SU-DHL-6 (cell line): ENCODE measurements at regions not wholly inside any gene's neighbourhood (a gene's known extent, or its start where the extent isn't known, plus 50 kb on each side); places are given as distances from the start of the nearest gene placed in this dataset.
"Not testable (repeated sequence)": the region's sequence is repeated elsewhere in the genome, so short reads cannot be mapped to it uniquely, and the experiment has no call there.

Experiments used
- H2AFZ ChIP-seq: fragments of 200-600 bp; sonication (generic); 2 replicates; pipeline ENCODE4 v1.6.1; 2014; ENCODE audit warnings: low read depth, mild to moderate bottlenecking, moderate library complexity, mixed read lengths, antibody characterized with exemption, low read length; ENCODE audit not compliant: severe bottlenecking
- H3F3A ChIP-seq: fragments of 200-600 bp; shearing (Covaris generic); 2 replicates; pipeline ENCODE4 v1.6.0; 2016; ENCODE audit warnings: antibody characterized with exemption, mild to moderate bottlenecking; ENCODE audit not compliant: insufficient read depth
- H3K27ac ChIP-seq: fragments of 200-600 bp; sonication (generic); 2 replicates; pipeline ENCODE4 v1.5.1; 2016; ENCODE audit warnings: low read depth, mild to moderate bottlenecking, low read length, moderate library complexity, mixed read lengths
- H3K27me3 ChIP-seq: fragments of 200-600 bp; sonication (generic), shearing (Covaris generic); 2 replicates; pipeline ENCODE4 v1.6.0; 2014; ENCODE audit warnings: mild to moderate bottlenecking, low read length
- H3K36me3 ChIP-seq: fragments of 200-600 bp; sonication (generic); 2 replicates; pipeline ENCODE4 v1.6.1; 2014; ENCODE audit warnings: mild to moderate bottlenecking, low read length, mixed read lengths
- H3K4me2 ChIP-seq: fragments of 300-600, 200-600 bp; shearing (Covaris generic), sonication (generic); 2 replicates; pipeline ENCODE4 v1.6.0; 2014; ENCODE audit warnings: low read length, low read depth, mild to moderate bottlenecking; ENCODE audit not compliant: poor library complexity, severe bottlenecking
- H3K4me3 ChIP-seq: fragments of 200-600 bp; sonication (generic); 2 replicates; pipeline ENCODE4 v1.5.1; 2014; ENCODE audit warnings: antibody characterized with exemption, low read length, mild to moderate bottlenecking, mixed read lengths; ENCODE audit not compliant: insufficient read depth, poor library complexity, severe bottlenecking
- H3K79me2 ChIP-seq: fragments of 200-600 bp; sonication (generic); 2 replicates; pipeline ENCODE4 v1.6.1; 2014; ENCODE audit warnings: mild to moderate bottlenecking, low read length, moderate library complexity; ENCODE audit not compliant: insufficient read depth
- H3K9ac ChIP-seq: fragments of 200-600 bp; sonication (generic); 2 replicates; pipeline ENCODE4 v1.7.0; 2014; ENCODE audit warnings: mild to moderate bottlenecking, low read length
- H3K9me2 ChIP-seq: fragments of 200-600 bp; sonication (generic); replicated peaks from 2 replicates; pipeline ENCODE4 v1.6.1; 2014; ENCODE audit warnings: low read length; ENCODE audit not compliant: insufficient read depth
- H3K9me3 ChIP-seq: fragments of 200-600 bp; sonication (generic); 2 replicates; pipeline ENCODE4 v1.6.1; 2014; ENCODE audit warnings: low read length, mixed read lengths; ENCODE audit not compliant: insufficient read depth
- H4K20me1 ChIP-seq: fragments of 200-600 bp; sonication (generic); 2 replicates; pipeline ENCODE4 v1.6.1; 2014; ENCODE audit warnings: low read depth, mild to moderate bottlenecking, antibody characterized with exemption, low read length, moderate library complexity, mixed read lengths
- EZH2phosphoT487 ChIP-seq: fragments of 200-600 bp; sonication (generic), shearing (Covaris generic); conservative IDR thresholded peaks from 2 replicates; pipeline ENCODE4 v1.6.1; 2018; ENCODE audit warnings: mild to moderate bottlenecking, antibody characterized with exemption, low read length, moderate library complexity, mixed read lengths
- TF ChIP-seq, protein P1 (sequence below): fragments of 200-600 bp; sonication (generic); IDR thresholded peaks from one replicate; pipeline ENCODE4 v1.5.1; 2017; ENCODE audit warnings: antibody characterized with exemption, mild to moderate bottlenecking, low read length, moderate library complexity; ENCODE audit not compliant: insufficient read depth, poor library complexity, severe bottlenecking

- no peaks in the 10 kb centered on the region for H3K27me3 ChIP-seq
- no peak overlapping the region for H3K4me2 ChIP-seq
- no peaks in the 10 kb centered on the region for H4K20me1 ChIP-seq
- H3K9me2 ChIP-seq, result no peaks in the 10 kb centered on the region
- H2AFZ ChIP-seq, result no peak overlapping the region
- H3F3A ChIP-seq, result no peaks in the 10 kb centered on the region
- H3K4me3 ChIP-seq, result no peak overlapping the region
- no peak for TF ChIP-seq EZH2phosphoT487
- TF ChIP-seq, protein P1, sequence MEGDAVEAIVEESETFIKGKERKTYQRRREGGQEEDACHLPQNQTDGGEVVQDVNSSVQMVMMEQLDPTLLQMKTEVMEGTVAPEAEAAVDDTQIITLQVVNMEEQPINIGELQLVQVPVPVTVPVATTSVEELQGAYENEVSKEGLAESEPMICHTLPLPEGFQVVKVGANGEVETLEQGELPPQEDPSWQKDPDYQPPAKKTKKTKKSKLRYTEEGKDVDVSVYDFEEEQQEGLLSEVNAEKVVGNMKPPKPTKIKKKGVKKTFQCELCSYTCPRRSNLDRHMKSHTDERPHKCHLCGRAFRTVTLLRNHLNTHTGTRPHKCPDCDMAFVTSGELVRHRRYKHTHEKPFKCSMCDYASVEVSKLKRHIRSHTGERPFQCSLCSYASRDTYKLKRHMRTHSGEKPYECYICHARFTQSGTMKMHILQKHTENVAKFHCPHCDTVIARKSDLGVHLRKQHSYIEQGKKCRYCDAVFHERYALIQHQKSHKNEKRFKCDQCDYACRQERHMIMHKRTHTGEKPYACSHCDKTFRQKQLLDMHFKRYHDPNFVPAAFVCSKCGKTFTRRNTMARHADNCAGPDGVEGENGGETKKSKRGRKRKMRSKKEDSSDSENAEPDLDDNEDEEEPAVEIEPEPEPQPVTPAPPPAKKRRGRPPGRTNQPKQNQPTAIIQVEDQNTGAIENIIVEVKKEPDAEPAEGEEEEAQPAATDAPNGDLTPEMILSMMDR, result no peak
- H3K36me3 ChIP-seq, result no peaks in the 10 kb centered on the region
- no peak overlapping the region for H3K27ac ChIP-seq
- H3K9ac ChIP-seq, result no peak overlapping the region
- H3K79me2 ChIP-seq, result no peaks in the 10 kb centered on the region
- H3K9me3 ChIP-seq, result no peaks in the 10 kb centered on the region
These were observed 174.6 kb upstream of the ZNF469 start for GRCh38 chr16:88208112-88208511.

DNA sequence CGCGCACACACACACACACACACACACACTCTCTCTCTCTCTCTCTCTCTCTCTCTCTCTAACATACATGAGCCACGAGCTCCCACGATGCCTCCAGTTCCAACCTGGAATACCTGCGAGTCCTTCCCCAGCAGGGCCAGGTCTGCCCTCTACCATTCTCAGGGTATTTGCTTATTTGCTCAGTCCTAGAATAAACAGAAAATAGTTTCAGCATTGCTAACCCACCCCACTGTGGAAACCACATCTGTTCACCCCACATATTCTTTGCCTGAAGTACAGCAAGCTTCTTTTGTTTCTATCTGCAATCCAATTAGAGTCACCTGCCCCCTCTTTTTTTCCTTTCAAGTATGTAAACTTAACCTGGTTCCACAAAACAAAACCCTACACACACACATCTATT lies 174.0 kb upstream of the ZNF469 start:
- not testable (repeated sequence) for H3K4me3 ChIP-seq, H2AFZ ChIP-seq, H3K36me3 ChIP-seq, H3F3A ChIP-seq, H3K27me3 ChIP-seq, H3K79me2 ChIP-seq, H4K20me1 ChIP-seq, H3K9me2 ChIP-seq, H3K9ac ChIP-seq, H3K27ac ChIP-seq, H3K4me2 ChIP-seq, H3K9me3 ChIP-seq

DNA sequence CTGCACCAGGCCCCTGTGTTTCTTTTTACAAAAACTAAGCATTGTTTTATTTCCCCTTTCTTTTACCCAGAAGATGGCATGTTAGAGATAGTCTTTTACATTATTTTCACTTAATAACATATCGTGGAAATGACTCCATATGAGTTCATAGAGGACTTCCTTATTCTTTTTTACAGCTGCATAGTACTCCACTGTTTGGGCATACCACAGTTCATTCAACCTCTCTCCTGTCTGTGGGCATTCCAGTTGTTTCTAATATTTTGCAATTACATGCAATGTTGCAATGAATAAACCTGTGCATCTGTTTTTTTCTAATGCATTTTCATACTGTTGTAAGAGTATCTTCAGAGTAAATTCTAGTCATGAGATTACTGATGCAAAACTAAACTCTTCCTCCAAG lies 173.2 kb upstream of the ZNF469 start:
- not testable (repeated sequence) for H4K20me1 ChIP-seq, H3K9me2 ChIP-seq, H3K9me3 ChIP-seq, H3K4me3 ChIP-seq, H3K27ac ChIP-seq, H3K36me3 ChIP-seq, H3K79me2 ChIP-seq, H3K27me3 ChIP-seq, H3K4me2 ChIP-seq, H3K9ac ChIP-seq, H3F3A ChIP-seq, H2AFZ ChIP-seq

DNA sequence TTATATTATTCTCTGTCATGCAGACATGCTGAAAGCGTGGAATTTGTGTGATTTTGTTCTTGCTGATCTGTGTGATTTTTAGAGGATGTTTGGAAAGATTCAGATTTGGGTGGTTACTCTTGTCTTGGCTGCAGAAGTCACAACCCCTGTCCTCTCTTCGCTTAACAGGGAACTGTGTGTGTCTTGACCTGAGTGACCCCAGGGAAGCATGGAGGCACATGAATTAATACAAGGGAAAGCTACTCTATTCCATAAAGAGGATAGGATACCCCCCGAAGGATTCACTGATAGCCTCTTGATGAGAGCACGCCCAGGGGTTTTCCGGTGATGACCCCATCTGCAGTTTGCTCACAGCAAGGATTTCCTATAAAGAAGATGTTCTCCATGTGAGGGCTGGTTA lies 168.8 kb upstream of the ZNF469 start:
- not testable (repeated sequence) for H3K4me3 ChIP-seq, H3K9me2 ChIP-seq, H4K20me1 ChIP-seq, H3K79me2 ChIP-seq, H3K9me3 ChIP-seq, H3K4me2 ChIP-seq, H3K27ac ChIP-seq, H2AFZ ChIP-seq, H3K9ac ChIP-seq, H3K36me3 ChIP-seq, H3K27me3 ChIP-seq, H3F3A ChIP-seq

GRCh38 chr16:88221001-88221761 lies 161.6 kb upstream of the ZNF469 start:
- H3K27ac ChIP-seq, H3K4me3 ChIP-seq, H3K9me2 ChIP-seq, H2AFZ ChIP-seq, H3K79me2 ChIP-seq, H3K9me3 ChIP-seq, H3K9ac ChIP-seq, H3K4me2 ChIP-seq, H3K36me3 ChIP-seq, H4K20me1 ChIP-seq, H3F3A ChIP-seq, H3K27me3 ChIP-seq: not testable (repeated sequence)

DNA sequence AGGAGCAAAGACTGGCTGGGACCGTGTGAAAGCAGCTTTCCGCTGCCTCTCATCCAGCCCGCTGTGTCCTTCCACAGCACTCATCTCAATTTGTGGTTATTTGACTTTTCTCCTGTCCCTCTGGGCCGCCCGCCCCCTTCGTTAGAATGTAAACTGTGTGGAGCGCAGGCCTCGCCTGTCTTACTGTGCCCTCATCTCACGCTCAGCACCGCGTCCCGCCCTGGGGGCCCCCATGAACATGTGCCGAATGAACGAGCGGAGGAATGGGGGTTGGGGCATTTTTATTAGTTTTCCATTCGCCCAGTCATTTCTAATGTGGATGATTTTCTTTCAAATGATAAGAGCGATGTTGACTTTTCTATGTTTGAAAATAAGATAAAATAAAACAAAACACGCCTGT lies 159.1 kb upstream of the ZNF469 start:
- not testable (repeated sequence) for H3K4me2 ChIP-seq, H3K79me2 ChIP-seq, H4K20me1 ChIP-seq, H3F3A ChIP-seq, H3K27me3 ChIP-seq, H2AFZ ChIP-seq, H3K9me3 ChIP-seq, H3K27ac ChIP-seq, H3K9ac ChIP-seq, H3K4me3 ChIP-seq, H3K36me3 ChIP-seq, H3K9me2 ChIP-seq

DNA sequence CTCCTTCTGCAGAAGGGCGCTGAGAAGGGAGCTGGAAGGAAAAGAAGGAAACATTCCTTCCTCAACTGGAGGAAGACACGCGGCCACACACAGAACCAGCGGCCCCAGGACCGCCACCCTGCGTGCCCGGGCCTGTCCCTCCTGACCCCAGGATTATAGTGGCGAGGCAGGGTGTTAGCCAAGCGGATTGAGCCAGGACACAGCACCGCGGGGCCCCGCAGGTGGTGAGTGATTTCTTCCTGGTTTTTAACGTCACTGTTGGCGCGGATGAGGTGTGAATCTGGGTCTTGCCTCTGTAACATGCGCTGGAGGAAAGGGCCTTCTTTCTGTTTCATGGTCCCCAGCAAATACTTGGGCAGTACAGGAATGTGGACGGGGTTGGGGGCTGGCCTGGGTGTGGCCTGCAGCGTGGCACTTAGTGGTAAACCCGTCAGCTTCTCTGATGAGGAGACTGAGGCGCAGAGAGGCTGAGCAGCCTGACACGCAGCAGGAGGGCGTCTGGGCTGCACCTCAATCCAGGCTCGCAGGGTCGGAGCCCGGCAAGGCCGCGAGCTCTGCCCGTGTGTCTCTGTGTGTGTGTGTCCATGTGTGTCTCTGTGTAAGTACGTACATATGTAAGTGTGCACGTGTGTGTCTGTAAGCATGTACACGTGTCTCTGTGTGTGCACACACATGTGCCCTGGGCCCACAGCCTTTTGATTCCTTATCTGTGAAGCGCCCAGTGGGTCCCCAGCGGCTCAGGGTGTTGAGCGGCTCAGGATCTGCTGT lies 158.4 kb upstream of the ZNF469 start:
- not testable (repeated sequence) for H3K36me3 ChIP-seq, H3K4me2 ChIP-seq, H3K9me2 ChIP-seq, H3K9ac ChIP-seq, H3F3A ChIP-seq, H3K27ac ChIP-seq, H3K9me3 ChIP-seq, H3K79me2 ChIP-seq, H3K4me3 ChIP-seq, H2AFZ ChIP-seq, H4K20me1 ChIP-seq, H3K27me3 ChIP-seq
